Kidney capillary endothelial cell (primary cell): ENCODE measurements at regions not wholly inside any gene's neighbourhood (a gene's known extent, or its start where the extent isn't known, plus 50 kb on each side); places are given as distances from the start of the nearest gene placed in this dataset.
"Not testable (repeated sequence)": the region's sequence is repeated elsewhere in the genome, so short reads cannot be mapped to it uniquely, and the experiment has no call there.

Source experiments
- DNase-seq: peaks from one replicate; pipeline ENCODE4 v3.0.0-alpha.2; 2018; ENCODE audit warnings: low spot score

DNA sequence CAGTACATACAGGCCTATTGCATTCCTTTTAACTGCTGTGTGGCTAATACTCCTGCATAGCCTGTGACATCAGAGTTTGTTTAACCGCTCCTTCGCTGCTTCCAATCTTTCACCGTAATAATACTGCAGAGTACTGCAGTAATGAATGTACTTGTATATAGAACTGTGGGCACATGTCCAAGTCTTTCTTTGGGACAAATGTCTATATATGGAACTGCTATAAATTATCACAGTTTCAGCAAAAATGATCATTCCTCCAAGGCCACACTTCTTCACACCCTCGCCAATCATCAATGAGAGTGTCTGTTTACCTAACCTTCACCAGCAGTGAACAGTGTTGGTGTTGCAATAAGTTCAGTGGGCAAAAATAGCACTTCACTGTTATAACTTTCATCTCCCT is 230.4 kb downstream of the SP3 start:
- DNase-seq = no peak

DNA sequence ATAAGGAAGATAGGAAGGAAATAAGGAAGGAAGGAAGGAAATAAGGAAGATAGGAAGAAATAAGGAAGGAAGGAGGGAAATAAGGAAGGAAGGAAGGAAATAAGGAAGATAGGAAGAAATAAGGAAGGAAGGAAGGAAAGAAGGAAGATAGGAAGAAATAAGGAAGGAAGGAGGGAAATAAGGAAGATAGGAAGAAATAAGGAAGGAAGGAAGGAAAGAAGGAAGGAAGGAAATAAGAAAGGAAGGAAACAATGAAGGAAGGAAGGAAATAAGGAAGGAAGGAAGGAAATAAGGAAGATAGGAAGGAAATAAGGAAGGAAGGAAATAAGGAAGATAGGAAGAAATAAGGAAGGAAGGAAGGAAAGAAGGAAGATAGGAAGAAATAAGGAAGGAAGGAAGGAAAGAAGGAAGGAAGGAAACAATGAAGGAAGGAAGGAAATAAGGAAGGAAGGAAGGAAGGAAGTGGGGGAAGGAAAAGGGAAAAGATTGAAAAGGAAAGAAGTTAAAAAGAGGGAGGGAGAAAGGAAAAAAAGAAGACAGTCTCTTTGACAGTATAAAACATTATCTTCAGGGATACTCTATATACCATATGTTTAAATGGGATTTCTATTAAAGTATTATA is 227.1 kb downstream of the SP3 start:
- not testable (repeated sequence) for DNase-seq

DNA sequence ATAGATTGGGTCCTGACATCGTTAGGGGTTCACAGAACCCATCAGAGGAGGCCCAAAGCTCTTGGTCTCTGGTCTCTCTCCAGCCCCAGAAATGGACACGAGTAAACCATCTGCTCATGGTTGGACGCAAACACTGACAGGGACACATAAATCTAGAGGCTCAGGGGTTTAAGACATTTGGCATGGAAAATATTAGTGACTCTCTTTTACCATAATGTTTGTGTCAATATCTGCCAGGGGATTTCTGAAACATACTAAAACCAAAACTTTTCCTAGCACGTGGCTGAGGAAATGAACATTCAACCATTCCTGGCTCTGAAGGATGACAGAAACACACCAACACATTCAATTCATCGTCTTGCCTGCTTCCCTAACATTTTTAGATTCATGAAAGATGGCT is 226.2 kb downstream of the SP3 start:
- no peak for DNase-seq

DNA sequence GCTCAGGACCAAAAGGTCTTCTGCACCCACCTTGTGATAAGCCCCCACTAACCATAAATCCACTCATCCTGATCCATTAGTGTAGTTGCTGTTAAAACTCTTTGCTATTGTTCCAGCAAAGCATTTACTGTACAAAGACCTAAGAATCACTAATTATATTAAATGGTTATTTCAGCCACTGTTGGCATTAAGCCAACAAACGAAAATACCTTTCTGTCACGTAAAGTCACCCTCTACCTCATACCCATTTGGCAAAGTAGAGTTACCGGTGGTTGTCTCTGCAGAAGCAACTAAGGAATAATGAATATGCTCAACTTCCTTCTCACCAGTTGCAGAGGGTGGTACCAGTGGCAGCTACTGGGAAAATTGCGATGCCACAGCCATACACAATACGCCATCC is 224.5 kb downstream of the SP3 start:
- no peak for DNase-seq

DNA sequence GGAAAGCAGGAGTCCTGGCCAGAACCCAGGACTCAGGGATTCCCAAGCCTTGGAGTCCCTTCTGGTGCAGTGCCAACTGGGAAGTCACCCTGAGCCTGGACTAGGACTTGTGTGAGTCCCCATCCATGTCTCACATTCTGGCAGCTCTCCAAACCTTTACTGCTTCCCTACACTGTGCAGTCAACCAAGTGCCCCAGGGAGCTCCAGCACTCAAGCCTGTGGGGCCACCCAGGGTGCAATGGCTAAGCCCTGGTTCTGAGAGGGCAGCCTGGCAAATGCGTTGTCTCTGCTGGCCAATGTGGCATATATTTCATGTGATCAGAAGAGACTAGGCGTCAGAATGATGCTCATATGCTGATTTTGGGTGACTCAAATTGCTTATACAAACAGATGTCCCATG is 223.4 kb downstream of the SP3 start:
- no peak for DNase-seq

DNA sequence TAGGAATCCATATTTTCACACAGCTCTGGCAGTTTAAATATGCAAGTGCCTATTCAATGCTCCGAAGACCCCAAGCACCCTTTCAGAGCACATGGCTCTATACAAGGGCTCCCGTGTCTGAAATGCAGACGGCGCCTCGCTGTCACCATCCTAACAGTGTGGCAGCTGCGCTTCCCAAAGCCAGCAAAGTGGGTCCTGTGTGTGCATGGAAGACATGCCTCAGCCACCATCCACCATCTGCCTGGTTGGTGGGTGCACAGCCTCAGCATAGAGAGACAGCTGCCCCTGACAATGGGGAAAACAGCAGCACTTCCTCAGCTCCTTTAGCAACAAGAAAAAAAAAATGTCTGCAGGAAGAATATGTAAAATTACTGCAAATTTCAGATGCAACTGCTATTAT is 218.1 kb downstream of the SP3 start:
- DNase-seq = no peak

DNA sequence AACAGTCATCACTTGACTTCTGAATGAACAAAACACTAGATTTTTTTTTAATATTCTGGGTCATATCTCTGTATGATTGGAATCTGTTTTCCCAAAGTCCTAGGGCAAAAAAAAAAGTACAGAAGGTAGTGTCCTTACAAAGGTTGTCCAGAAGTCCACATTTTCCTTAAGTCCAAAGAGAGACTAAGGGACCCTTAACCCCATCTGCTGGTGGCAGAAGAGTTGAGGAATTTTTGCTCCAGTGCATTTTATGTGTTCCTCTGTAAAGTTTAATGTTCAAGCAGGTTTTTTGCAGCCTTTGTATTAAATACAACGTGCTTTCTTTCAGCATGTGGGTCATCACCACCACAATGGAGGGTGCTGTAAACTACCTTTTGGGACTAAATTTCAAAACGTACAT is 215.9 kb downstream of the SP3 start:
- no peak for DNase-seq

DNA sequence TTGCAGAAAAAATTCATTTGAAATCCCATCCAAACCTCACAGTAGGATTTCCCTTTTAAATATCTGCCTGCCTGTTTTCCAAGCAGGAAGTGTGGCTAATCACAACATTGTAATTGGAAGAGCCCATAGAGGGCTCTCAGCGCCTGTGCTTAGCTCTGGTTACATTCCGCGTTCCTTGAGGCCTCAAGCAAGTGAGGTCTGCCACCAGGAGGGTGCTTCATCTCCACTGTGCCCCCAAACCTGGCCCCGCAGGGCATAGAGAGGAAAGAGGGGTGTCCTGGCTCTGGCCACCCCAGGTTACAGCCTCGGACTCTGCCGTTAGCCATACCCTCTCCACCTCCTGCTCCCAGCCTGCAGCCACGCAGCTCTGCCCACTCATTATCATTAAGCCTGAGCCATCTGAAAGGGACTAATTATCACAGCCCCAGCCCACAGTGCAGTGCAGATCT is 214.8 kb downstream of the SP3 start:
- DNase-seq = no peak

DNA sequence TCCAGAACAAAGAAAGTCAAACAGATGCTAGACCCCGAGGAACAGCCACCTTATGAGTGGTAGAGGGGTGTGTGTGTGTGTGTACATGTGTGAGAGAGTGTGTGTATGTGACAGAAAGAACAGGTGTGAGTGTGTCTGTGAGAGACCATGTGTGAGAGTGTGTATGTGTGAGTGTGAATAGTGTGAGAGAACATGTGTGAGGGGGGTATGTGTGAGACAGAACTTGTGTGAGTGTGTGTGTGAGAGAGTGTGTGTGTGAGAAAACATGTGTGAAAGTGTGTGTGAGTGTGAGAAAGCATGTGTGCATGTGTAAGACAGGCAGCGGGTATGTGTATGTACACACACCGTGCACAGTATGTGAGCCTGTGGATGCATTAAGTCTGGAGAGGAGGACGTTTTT is 214.3 kb downstream of the SP3 start:
- no peak for DNase-seq

DNA sequence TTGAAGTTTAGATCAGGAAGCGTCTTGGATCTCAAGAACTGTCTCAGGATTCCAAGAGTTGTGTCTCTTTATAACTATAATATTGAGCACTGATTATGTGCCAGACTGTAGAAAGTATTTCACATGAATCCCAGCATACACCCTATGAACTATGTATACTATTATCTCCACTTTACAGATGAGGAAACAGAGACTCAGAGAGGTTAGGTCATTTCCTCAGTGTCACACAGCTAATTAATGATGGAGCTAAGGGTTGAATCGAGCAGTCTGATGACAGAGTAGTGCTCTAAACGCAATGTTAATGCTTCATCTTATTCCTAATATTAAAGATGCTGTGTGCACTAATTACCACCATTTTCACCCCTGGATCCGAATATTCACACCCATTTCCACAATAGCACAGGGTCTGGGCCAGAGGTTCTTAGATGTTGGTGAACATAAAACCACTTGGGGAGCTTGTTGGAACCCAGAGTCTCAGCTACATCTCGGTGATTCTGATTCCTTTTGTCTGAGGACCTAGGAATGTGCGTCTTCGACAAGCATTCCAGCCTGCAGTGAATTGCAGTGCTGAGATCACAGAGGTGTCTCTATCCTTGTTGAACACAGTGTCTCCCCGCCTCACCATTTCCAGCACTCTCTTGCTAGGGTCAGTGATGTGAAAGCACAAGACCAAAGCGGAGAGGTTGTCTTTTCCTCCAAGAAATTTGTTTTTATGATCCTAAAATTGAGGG is 213.8 kb downstream of the SP3 start:
- DNase-seq = no peak

DNA sequence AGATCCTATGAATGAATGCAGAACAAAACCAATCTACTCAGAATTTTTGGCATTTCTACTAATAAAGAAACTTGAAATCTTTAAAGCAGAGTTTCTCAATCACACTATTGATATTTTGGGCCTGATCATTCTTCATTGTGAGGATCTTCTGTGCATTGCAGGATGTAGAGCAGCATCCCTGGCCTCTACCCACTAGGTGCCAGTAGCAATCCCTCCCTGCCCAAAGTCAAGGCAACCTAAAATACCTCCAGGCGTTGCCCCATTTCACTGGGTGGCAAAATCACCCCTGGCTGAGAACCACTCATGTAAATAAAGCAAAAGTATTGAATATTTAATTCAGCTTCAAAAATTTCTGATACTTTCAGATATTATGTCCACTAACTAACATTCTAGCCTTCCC is 213.0 kb downstream of the SP3 start:
- no peak for DNase-seq

DNA sequence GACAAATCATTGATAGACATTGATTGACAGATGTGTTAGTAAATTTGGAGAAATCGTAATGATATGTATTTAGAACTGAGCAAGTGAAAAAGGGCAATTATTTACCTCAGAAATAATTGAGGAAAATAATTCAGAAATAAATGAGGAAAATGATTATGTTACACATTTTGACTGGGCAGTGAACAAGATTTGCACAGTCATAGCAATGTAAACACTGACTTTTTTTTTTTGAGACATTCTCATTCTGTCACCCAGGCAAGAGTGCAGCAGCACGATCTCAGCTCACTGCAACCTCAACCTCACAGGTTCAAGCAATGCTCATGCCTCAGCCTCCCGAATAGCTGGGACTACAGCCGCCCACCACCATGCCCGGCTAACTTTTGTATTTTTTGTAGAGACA is 211.7 kb downstream of the SP3 start:
- DNase-seq = no peak

DNA sequence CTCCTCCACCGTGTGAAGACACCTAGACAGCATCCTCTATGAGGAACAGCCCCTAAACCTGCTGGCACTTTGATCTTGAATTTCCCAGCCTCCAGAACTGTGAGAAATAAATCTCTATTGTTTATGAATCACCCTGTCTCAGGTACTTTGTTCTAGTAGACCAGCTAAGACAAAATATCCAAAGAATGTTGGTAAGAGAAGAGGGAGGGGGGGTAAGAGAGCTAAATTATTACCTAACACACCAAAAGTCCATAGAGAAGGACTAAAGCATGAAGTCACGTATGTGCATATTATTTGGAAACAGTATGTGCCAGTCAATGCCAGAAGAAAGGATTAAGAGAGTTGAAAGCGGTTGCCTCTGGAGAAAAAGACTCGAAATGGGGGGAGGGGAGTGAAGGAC is 211.0 kb downstream of the SP3 start:
- DNase-seq = no peak

DNA sequence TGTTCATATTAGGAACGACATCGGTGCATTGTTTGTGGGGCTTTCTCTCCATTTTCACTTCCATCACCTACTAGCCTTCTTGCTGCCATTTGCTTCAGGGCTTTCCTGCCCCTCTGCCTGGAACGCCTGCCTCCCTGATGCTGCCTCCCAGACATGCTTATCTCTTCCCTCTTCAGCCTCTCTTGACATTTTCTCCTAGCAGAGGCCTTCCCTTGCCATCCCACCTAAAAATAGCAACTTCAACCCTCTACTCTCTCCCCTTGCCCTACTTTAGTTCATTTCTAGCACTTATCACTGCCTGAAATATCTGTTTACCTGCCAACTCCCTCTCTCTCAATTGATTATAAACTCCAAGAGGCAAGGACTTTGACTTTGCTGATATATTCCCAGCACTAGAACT is 210.3 kb downstream of the SP3 start:
- no peak for DNase-seq

DNA sequence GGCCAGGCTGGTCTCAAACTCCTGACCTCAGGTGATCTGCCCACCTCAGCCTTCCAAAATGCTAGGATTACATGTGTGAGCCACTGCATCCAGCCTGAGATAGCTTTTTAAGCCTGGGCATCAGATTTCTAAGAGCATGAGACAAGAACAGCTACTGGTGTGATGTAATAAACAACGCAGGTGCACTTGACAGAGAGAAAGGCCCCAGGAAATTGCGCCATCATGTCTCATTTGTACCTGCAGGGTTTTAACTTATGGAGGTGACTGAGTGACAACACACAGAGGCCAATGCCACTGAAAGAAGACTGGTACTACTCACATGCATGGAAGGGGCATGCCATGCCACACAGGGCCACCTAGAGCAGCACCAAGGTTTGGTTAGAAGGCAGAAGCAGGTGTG is 209.4 kb downstream of the SP3 start:
- no peak for DNase-seq

DNA sequence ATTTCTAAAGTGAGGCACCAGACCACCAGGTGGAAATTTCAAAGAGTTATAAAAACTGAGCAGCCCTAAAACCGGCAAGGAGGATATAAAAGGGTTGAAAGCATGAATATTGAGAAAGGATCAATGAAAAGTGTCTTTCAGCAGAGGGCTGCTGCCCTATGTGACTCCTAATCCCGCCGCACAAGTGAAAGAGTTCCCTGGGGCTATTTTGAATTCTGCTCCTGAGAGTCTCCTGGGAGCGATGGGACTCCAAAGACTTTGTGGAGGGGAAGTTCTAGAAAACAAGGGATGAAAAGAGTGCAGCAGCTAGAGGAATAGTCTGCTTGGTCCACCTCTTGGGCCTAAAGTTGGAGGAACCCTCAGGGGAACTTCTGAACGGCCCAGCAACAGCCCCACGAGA is 205.2 kb downstream of the SP3 start:
- DNase-seq = no peak

DNA sequence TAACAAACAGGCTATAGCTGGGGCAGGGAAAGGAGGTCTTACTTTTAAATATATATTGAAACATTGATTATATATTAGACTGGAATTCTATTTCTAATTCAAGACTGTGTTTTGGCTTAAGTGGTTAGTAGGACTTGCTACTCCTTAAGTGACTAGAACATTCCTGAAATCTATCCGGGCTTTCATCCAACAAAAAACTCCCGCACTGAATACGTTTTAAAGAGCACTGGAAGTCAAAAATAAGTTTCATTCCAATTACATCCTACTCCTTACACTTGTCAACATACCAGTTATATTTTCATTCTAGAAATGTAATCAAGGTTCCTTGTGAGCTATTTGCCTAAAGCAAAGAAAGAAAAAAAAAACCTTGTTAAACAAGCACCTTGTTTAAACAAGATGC is 204.6 kb downstream of the SP3 start:
- DNase-seq = no peak

DNA sequence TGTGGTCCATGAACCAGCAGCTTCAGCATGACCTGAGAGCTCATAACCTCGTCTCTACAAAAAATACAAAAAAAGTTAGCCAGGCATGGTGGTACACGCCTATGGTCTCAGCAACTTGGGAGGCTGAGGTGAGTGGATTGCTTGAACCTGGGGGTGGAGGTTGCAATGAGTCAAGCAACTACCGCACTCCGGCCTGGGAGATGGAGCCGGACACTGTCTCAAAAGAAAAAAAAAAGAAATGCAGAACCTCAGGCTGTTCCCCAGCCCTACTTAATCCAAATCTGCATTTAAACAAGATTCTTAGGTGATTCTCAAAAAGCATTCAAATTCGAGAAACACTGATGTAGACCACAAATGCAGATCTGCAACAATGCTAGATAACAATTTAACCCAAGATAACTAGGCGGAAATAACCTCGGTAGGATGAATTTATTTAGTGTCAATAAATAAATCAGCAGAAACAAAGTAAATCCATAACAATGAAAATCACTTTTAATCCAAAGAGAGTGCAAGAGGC is 203.5 kb downstream of the SP3 start:
- DNase-seq = no peak

DNA sequence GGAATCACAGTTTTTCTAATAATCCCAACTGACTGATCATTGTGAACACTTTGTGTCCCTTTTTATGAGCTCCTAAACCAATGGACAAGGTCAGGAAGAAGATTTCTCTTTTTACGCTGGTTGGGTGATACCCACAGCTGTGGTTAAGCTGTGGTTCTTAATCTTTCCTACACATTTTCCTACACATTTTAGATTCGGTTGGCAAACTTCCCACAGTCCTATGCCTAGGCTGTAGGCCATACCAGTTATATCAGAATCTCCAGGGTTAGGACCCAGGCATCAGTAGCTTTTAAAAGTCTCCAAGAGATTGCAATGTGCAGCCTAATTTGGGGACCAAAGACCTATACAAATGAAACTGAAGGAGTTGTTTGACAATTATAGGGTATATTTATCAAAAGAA is 203.0 kb downstream of the SP3 start:
- no peak for DNase-seq

DNA sequence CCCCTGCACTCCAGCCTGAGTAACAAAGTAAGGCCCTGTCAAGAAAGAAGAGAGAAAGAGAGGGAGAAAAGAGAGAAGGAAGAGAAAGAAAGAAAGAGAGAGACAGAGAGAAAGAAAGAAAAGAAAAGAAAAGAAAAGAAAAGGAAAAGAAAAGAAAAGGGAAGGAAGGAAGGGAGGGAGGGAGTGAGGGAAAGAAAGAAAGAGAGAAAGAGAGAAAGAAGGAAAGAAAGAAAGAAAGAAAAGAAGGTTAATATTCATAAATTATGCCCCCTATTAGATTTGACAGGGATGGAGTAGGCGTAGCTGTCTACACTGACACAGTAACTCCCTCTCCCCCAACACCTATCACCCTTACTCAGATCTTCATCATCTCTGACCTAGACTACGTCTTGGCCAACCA is 202.3 kb downstream of the SP3 start:
- DNase-seq = no peak

DNA sequence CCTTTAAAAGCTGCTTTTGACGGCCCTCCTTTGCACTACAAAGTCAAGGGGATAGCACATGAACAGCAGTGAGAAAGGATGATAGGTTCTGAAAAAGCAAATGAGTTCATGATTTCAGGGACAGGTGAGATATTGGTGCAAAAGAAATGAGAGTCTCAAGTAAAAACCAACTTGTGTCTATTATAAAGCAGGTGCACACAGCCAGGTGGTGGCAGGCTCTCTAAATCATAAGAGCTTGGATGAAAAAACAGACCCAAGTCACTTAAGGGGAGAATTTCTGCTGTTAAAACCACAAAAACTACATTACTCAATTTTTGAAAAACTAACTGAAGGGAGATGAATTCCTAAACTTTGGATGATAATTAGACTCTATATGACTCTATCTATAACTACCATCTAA is 201.5 kb downstream of the SP3 start:
- no peak for DNase-seq

DNA sequence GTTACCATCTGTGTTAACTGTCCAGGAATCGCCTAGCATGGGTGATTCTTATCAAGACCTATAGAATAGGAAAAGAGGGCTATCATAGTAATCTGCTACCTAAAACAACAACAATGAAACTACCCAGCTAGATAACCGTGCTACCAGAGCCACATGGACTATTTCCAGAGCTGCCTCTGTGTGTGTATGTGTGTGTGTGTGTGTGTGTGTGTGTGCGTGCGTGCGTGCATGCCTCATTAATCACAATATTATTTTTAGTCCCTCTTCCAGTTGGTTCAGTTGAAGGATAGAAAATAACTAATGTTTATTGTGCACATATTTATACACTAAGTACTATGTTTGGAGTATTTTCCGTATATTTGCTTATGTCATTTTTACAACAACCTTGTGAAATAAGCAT is 201.1 kb downstream of the SP3 start:
- DNase-seq = no peak

DNA sequence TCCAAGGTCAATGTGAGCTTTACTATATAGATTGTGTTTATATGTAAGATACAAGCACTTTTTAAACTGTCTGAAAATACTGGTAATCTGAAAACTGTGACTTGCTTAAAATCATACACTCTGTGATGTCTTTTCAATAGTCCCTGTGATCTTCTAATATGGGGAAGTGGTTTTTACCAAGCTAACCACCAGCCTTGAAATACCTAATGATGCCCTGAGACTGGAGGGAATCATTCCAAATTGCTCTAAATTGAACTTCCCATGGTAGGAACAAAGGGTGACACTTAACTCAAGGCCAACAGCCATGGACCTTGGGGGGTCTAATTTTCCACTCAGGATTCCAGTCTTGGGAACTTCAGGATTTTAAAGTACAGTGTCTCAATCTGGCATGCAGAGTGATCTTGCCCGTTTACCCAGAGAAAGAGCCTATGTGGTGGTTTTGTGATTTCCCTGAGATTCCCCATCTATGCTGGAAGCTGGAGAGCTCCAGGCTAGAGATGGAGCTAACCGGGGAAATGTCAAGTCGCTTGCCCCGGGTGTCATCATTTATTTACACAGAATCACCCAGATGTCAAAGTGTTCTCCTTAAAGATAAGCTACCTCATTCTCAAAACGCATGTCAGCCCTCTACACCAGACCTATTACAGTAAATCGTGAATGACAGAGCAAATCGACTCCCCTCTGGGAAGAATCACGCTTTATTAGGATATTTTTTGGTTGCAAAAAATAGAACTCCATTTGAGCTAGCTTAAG is 198.5 kb downstream of the SP3 start:
- no peak for DNase-seq
